ENCODE measurements at regions not wholly inside any gene's neighbourhood (a gene's known extent, or its start where the extent isn't known, plus 50 kb on each side); places are given as distances from the start of the nearest gene placed in this dataset.
"Not testable (repeated sequence)": the region's sequence is repeated elsewhere in the genome, so short reads cannot be mapped to it uniquely, and the experiment has no call there.

DNA sequence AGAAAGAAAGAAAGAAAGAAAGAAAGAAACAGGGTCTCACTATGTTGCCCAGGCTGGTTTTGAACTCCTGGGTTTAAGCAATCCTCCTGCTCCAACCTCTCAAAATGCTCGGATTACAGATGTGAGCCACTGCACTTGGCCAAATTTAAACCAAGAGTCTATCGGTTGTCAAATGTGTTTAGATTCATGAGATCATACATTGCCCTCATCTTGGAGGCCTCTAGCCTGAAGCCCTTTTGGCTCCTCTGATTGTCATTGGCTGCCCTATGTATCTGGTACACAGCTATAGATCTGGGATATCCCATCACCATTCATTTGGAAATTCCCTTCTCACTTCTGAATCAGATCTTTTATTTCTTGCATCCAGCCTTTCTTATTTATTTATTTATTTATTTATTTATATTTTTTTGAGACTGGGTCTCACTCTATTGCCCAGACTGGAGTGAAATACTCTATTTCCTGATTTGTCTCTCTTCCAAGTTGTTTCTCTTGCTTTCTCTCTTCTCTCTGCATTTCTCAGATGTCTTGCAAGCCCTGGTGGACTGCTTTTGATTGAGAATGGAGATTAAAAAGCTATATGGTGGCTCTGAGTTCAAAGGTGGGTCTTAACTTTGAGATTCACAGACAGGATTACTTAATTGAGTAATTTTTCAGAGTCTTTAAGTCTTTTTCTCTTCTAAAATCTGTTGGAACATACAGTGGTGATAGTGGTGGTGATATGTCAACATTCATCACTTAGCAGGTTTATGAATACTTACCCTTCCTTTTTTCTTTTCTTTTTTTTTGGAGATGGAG is 121.9 kb downstream of the GJA1 start:
- intact Hi-C loops (cut with micrococcal nuclease) = no loop called here
- TF ChIP-seq, protein P1, sequence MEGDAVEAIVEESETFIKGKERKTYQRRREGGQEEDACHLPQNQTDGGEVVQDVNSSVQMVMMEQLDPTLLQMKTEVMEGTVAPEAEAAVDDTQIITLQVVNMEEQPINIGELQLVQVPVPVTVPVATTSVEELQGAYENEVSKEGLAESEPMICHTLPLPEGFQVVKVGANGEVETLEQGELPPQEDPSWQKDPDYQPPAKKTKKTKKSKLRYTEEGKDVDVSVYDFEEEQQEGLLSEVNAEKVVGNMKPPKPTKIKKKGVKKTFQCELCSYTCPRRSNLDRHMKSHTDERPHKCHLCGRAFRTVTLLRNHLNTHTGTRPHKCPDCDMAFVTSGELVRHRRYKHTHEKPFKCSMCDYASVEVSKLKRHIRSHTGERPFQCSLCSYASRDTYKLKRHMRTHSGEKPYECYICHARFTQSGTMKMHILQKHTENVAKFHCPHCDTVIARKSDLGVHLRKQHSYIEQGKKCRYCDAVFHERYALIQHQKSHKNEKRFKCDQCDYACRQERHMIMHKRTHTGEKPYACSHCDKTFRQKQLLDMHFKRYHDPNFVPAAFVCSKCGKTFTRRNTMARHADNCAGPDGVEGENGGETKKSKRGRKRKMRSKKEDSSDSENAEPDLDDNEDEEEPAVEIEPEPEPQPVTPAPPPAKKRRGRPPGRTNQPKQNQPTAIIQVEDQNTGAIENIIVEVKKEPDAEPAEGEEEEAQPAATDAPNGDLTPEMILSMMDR (IDR thresholded peaks at IDR 0.05) = no peak
- no peaks in the 10 kb centered on the region for H3K4me1 Mint-ChIP-seq

DNA sequence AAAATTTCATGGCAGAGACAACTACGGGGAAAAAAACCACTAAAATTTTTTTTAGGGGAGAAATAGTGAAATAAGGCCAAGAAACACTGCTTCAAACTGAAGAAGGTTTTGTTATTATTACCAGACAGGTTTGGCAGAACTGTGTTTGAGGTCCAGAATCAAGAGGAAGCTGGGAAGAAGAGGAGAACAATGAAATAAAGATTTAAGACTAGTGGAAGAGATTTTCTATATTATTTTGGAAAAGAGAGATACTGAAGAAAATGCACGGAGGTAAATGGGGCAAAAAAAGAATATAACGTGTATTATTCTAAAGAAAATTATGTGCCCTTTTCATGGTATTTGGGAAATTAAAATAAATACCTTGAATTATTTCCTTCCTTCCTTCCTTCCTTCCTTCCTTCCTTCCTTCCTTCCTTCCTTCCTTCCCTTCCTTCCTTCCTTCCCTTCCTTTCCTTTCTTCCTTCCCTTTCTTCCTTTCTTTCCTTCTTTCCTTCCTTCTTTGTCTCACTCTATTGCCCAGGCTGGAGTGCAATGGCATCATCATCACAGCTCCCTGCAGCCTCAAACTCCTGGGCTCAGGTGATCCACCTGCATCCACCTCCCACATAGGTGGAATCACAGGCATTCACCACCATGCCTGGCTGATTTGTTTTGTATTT is 124.3 kb downstream of the GJA1 start:
- Mint-ChIP-seq H3K4me3 (no peak overlapping the region), H3K9me3 (peaks cover 11% of the 10 kb centered on the region), H3K27ac (no peak overlapping the region), H3K4me1 (no peaks in the 10 kb centered on the region), H3K36me3 (ENCODE audit: low read depth) (no peaks in the 10 kb centered on the region), H3K27me3 (no peaks in the 10 kb centered on the region)
- DNase-seq (no peak), ATAC-seq (ENCODE audit: low read depth) (no peak)
- intact Hi-C loops (cut with micrococcal nuclease) = no loop called here
- CTCF ChIA-PET = no interaction called here
- TF ChIP-seq, protein P1 (IDR thresholded peaks at IDR 0.05) = no peak
- POLR2A ChIA-PET = no interaction called here

More for the DNA sequence above, 121.9 kb downstream of the GJA1 start:
- ATAC-seq (ENCODE audit: low read depth) = no peak
- ChIA-PET CTCF (no interaction called here), POLR2A (no interaction called here)
- Mint-ChIP-seq H3K27ac (no peak overlapping the region), H3K4me3 (no peak overlapping the region), H3K36me3 (ENCODE audit: low read depth) (no peaks in the 10 kb centered on the region), H3K27me3 (no peaks in the 10 kb centered on the region), H3K9me3 (peaks cover 2% of the 10 kb centered on the region)
- no peak for DNase-seq

DNA sequence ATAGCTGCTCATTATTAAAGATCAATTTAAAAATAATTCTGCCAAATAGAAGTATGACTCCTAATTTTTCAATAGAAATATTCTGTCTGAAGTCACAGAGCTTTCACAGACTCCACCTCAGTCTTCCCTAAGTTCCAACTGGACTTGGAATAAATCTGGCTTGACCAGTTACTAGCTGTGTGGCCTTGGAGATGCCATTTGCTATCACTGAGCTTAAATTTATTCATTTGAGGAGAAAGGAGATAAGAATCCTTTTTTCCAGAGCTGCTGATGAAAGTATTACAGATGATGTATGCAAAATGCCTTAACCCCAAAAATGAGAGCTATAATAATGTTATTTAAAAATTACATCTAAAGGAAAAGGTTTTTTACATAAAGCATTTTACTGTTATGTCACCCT is 125.0 kb downstream of the GJA1 start:
- Mint-ChIP-seq H3K9me3 (peaks cover 13% of the 10 kb centered on the region), H3K4me3 (no peak overlapping the region), H3K27me3 (no peaks in the 10 kb centered on the region), H3K36me3 (ENCODE audit: low read depth) (no peaks in the 10 kb centered on the region), H3K4me1 (no peaks in the 10 kb centered on the region), H3K27ac (no peak overlapping the region)
- TF ChIP-seq, protein P1 (IDR thresholded peaks at IDR 0.05) = no peak
- POLR2A ChIA-PET = no interaction called here
- intact Hi-C loops (cut with micrococcal nuclease) = no loop called here
- ATAC-seq (ENCODE audit: low read depth) (no peak), DNase-seq (no peak)
- CTCF ChIA-PET = no interaction called here

DNA sequence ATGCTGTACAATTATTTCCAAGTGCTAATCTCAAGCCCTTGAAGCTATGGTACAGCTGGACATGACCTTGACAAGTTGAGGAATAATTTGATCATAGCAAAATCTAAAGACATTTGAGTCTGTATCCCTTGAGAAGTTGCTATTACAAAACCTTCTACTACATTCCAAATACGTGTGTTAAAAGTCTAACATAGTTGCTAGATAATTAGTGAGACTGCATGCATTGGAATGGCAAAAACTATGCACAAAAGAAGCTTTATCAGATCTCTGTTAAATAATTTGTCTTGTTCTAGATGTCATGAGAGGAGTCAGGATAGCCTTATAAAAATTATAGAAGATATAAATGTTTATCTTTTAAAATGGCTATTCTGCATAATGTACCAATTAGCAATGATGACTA is 127.8 kb downstream of the GJA1 start:
- ChIA-PET CTCF (no interaction called here), POLR2A (no interaction called here)
- Mint-ChIP-seq H3K36me3 (ENCODE audit: low read depth) (no peaks in the 10 kb centered on the region), H3K27me3 (no peaks in the 10 kb centered on the region), H3K27ac (no peak overlapping the region), H3K4me3 (no peak overlapping the region), H3K9me3 (peaks cover 13% of the 10 kb centered on the region), H3K4me1 (no peaks in the 10 kb centered on the region)
- DNase-seq (no peak), ATAC-seq (ENCODE audit: low read depth) (no peak)
- intact Hi-C loops (cut with micrococcal nuclease) = no loop called here
- TF ChIP-seq, protein P1 (IDR thresholded peaks at IDR 0.05) = no peak

DNA sequence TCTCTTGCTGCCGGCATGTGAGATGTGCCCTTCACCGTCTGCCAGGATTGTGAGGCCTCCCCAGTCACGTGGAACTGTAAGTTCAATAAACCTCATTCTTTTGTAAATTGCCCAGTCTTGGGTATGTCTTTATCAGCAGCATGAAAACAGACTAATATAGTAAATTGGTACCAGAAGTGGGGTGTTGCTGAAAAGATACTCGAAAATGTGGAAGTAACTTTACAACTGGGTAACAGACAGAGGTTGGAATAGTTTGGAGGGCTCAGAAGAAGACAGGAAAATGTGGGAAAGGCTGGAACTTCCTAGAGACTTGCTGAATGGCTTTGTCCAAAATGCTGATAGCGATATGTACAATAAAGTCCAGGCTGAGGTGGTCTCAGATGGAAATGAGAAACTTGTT is 129.1 kb downstream of the GJA1 start:
- H3K4me3 Mint-ChIP-seq; H3K4me1 Mint-ChIP-seq; H3K36me3 Mint-ChIP-seq (ENCODE audit: low read depth); ATAC-seq (ENCODE audit: low read depth); CTCF ChIA-PET; H3K27me3 Mint-ChIP-seq; intact Hi-C loops (cut with micrococcal nuclease); POLR2A ChIA-PET; H3K27ac Mint-ChIP-seq; DNase-seq: not testable (repeated sequence)
- H3K9me3 Mint-ChIP-seq = peaks cover 13% of the 10 kb centered on the region

Data from activated B cell treated with CpG ODN at 0.5 μM for 24 hours (primary cell).